ENCODE measurements at regions not wholly inside any gene's neighbourhood (a gene's known extent, or its start where the extent isn't known, plus 50 kb on each side); places are given as distances from the start of the nearest gene placed in this dataset.

DNA sequence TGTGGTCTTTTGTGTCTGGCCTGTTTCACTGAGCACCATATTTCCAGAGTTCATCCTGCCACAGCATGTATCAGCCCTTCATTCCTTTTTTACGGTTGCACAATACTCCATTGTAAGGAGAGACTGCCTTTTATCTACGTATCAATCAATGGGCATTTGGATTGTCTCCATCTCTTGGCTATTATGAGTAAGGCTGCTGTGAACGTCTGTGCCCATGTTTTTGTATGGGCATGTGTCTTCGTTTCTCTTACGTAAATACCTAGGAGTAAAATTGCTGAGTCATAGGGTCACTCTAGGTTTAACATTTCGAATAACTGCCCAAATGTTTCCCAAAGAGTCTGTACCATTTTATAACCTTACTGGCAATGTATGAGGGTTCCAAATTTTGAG, 202.8 kb upstream of the FOXF1 start:
- TF ChIP-seq, protein P1, sequence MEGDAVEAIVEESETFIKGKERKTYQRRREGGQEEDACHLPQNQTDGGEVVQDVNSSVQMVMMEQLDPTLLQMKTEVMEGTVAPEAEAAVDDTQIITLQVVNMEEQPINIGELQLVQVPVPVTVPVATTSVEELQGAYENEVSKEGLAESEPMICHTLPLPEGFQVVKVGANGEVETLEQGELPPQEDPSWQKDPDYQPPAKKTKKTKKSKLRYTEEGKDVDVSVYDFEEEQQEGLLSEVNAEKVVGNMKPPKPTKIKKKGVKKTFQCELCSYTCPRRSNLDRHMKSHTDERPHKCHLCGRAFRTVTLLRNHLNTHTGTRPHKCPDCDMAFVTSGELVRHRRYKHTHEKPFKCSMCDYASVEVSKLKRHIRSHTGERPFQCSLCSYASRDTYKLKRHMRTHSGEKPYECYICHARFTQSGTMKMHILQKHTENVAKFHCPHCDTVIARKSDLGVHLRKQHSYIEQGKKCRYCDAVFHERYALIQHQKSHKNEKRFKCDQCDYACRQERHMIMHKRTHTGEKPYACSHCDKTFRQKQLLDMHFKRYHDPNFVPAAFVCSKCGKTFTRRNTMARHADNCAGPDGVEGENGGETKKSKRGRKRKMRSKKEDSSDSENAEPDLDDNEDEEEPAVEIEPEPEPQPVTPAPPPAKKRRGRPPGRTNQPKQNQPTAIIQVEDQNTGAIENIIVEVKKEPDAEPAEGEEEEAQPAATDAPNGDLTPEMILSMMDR (conservative IDR thresholded peaks at IDR 0.05 in 1 of 2, IDR thresholded peaks at IDR 0.05 in 1 of 2; ENCODE audit: extremely low read depth in 1 of 2, insufficient read depth in 1 of 2, low read depth in 1 of 2, low read length in 2 of 2): no peak
- TF ChIP-seq EZH2 (IDR thresholded peaks at IDR 0.05; ENCODE audit: borderline replicate concordance, low read length): no peak
